Endothelial cell of umbilical vein (primary cell): ENCODE measurements at regions not wholly inside any gene's neighbourhood (a gene's known extent, or its start where the extent isn't known, plus 50 kb on each side); places are given as distances from the start of the nearest gene placed in this dataset.

Experiments
- BruUV-seq: library from RNA; stranded (reverse); fragments of 400-500 nt; replicated peaks from 2 replicates; lab custom pipeline; 2021; lab: Mats Ljungman, UMichigan
- CTCF ChIA-PET: fragments of 300-600, 350-600 bp; sonication (Branson Sonifier 250); formaldehyde crosslinking; loops from one replicate; lab custom pipeline; 2021; ENCODE audit warnings: antibody characterized with exemption, inconsistent platforms; lab: Charles Lee
- POLR2A ChIA-PET: fragments of 300-600, 350-600 bp; sonication (Branson Sonifier 250); formaldehyde crosslinking; loops from one replicate; lab custom pipeline; 2021; ENCODE audit warnings: antibody characterized with exemption, inconsistent platforms; lab: Charles Lee
- DNase-seq: peaks from one replicate; pipeline ENCODE4 v3.0.0-alpha.2; 2011; ENCODE audit warnings: low read depth, low spot score
- FAIRE-seq: peaks from 2 replicates; lab custom pipeline; 2011; peaks lifted over from hg19 to GRCh38; lab: Jason Lieb, UNC
- H2AFZ ChIP-seq: 2 replicates; pipeline ENCODE4 v1.6.0; 2012; ENCODE audit warnings: low read depth, low read length, control low read depth, inconsistent platforms
- H3K27ac ChIP-seq: 2 replicates; pipeline ENCODE4 v1.5.1; 2011; ENCODE audit warnings: low read depth, mild to moderate bottlenecking, control low read depth, low read length, moderate library complexity; ENCODE audit not compliant: insufficient read depth
- H3K27me3 ChIP-seq, 2 experiments: 2 replicates each; pipeline versions ENCODE4 v1.6.0 to v1.6.1; 2011; ENCODE audit warnings: low read length in 2 of 2, mixed read lengths in 1 of 2; ENCODE audit not compliant: control insufficient read depth in 2 of 2, insufficient read depth in 2 of 2
- H3K36me3 ChIP-seq, 2 experiments: 2 replicates in 1 of 2; 3 replicates in 1 of 2; pipeline ENCODE4 v1.5.1; 2011; ENCODE audit warnings: low read length in 2 of 2, mild to moderate bottlenecking in 1 of 2, moderate library complexity in 1 of 2; ENCODE audit not compliant: control insufficient read depth in 2 of 2, insufficient read depth in 2 of 2; ENCODE audit errors: extremely low read depth in 1 of 2
- H3K4me1 ChIP-seq: 3 replicates; pipeline ENCODE4 v1.5.1; 2011; ENCODE audit warnings: mild to moderate bottlenecking, low read length; ENCODE audit not compliant: control insufficient read depth, insufficient read depth; ENCODE audit errors: extremely low read depth
- H3K4me2 ChIP-seq: 2 replicates; pipeline ENCODE4 v1.6.1; 2011; ENCODE audit warnings: low read length, control low read depth, mixed read lengths; ENCODE audit not compliant: insufficient read depth
- H3K4me3 ChIP-seq, 3 experiments: fragments of 200-600 bp in 1 of 3; sonication (generic), shearing (Covaris generic) in 1 of 3; replicated peaks in 1 of 3; 2 replicates each; pipeline ENCODE4 v1.5.1; 2011 to 2016; ENCODE audit warnings: control low read depth in 3 of 3, low read length in 3 of 3, mild to moderate bottlenecking in 2 of 3, inconsistent platforms in 1 of 3, low read depth in 1 of 3, moderate library complexity in 1 of 3; ENCODE audit not compliant: insufficient read depth in 1 of 3
- H3K79me2 ChIP-seq: 2 replicates; pipeline ENCODE4 v1.6.0; 2012; ENCODE audit warnings: low read length, inconsistent platforms; ENCODE audit not compliant: control insufficient read depth, insufficient read depth
- H3K9ac ChIP-seq: replicated peaks from 2 replicates; pipeline ENCODE3; 2011; ENCODE audit warnings: low read length, control low read depth; ENCODE audit not compliant: insufficient read depth; ENCODE audit errors: extremely low read depth
- H3K9me1 ChIP-seq: replicated peaks from 3 replicates; pipeline ENCODE4 v1.6.0; 2011; ENCODE audit warnings: mild to moderate bottlenecking, low read length; ENCODE audit not compliant: control insufficient read depth, insufficient read depth; ENCODE audit errors: extremely low read depth
- H3K9me3 ChIP-seq: replicated peaks from 2 replicates; pipeline ENCODE4 v1.5.1; 2012; ENCODE audit warnings: low read length, inconsistent platforms; ENCODE audit not compliant: control insufficient read depth, insufficient read depth
- H4K20me1 ChIP-seq: replicated peaks from 2 replicates; pipeline ENCODE3; 2011; ENCODE audit warnings: mild to moderate bottlenecking, low read length; ENCODE audit not compliant: control insufficient read depth, insufficient read depth; ENCODE audit errors: extremely low read depth
- EZH2 ChIP-seq: IDR thresholded peaks from 2 replicates; pipeline ENCODE4 v1.6.1; 2012; ENCODE audit warnings: borderline replicate concordance, low read depth, mild to moderate bottlenecking, moderate library complexity, low read length, inconsistent platforms; ENCODE audit not compliant: severe bottlenecking
- FOS ChIP-seq: IDR thresholded peaks from 2 replicates; pipeline ENCODE4 v1.6.1; 2011; ENCODE audit warnings: mild to moderate bottlenecking, low read length, moderate library complexity, borderline replicate concordance; ENCODE audit not compliant: insufficient read depth
- GATA2 ChIP-seq: IDR thresholded peaks from 2 replicates; pipeline ENCODE4 v1.7.0; 2011; ENCODE audit warnings: low read depth, mild to moderate bottlenecking, moderate library complexity, mixed read lengths, low read length; ENCODE audit not compliant: insufficient read length, insufficient read depth
- JUN ChIP-seq: IDR thresholded peaks from 2 replicates; pipeline ENCODE4 v1.6.1; 2011; ENCODE audit warnings: borderline replicate concordance, low read depth; ENCODE audit not compliant: insufficient read length, insufficient read depth
- MYC ChIP-seq: IDR thresholded peaks from one replicate; pipeline ENCODE4 v1.6.1; 2011; ENCODE audit warnings: mild to moderate bottlenecking, low read depth, low read length
- POLR2A ChIP-seq: IDR thresholded peaks from 2 replicates; pipeline ENCODE4 v1.6.1; 2012; ENCODE audit warnings: low read depth, mild to moderate bottlenecking, control low read depth, low read length
- POLR2AphosphoS5 ChIP-seq: IDR thresholded peaks from 2 replicates; pipeline ENCODE4 v1.6.1; 2012; ENCODE audit warnings: low read depth, mild to moderate bottlenecking, control low read depth, low read length, moderate library complexity; ENCODE audit not compliant: insufficient read depth
- dilution Hi-C: fragments of 300-500 bp; cut with MboI; formaldehyde crosslinking; loops from one replicate; pipeline ENCODE4 v1.15.0; 2019; ENCODE audit warnings: low sequenced_read_pairs; ENCODE audit not compliant: extremely low pct_ligation_motif_present
- intact Hi-C: fragments of 100-400 bp; cut with micrococcal nuclease; formaldehyde crosslinking; loops from one replicate; pipeline ENCODE4 v1.10.0; 2022
- TF ChIP-seq, protein P1 (sequence below): IDR thresholded peaks from 2 replicates; pipeline ENCODE4 v1.6.1; 2011; ENCODE audit not compliant: insufficient read depth, insufficient read length
- TF ChIP-seq, protein P2 (sequence below), 2 donors: IDR thresholded peaks; 1 replicate in 1 of 2; 2 replicates in 1 of 2; pipeline ENCODE4 v1.5.1; 2011; ENCODE audit warnings: low read length in 2 of 2, mild to moderate bottlenecking in 2 of 2, moderate library complexity in 2 of 2, control low read depth in 1 of 2, inconsistent platforms in 1 of 2, low read depth in 1 of 2; ENCODE audit not compliant: insufficient read depth in 1 of 2; ENCODE audit errors: extremely low read depth in 1 of 2

DNA sequence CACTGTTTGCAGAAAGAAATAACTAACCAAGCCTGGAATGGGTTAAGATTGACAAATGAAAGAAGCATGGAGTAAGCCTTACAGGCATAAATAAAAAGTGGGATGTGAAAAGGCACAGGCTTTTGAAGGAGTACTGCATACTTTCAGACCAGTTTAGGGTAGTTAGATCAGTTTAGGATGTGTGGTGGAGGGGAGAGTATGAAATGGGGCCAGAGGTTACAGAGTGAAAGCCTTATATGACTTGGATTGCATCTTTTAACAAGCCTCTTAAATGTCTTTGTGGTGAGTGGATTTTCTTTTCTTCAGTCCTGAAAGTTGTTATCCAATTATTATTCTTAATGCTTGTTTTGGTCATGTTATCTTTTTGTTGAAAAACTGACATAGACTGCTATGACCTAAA is 52.2 kb upstream of the TRHDE start:
- CTCF ChIA-PET: no interaction called here
- intact Hi-C loops: no loop called here
- Histone ChIP-seq H2AFZ (no peak overlapping the region), H3K27me3 (no peaks in the 10 kb centered on the region), H3K4me1 (no peaks in the 10 kb centered on the region), H3K9ac (no peak overlapping the region), H3K4me2 (no peak overlapping the region), H3K27ac (no peak overlapping the region), H3K9me1 (no peaks in the 10 kb centered on the region), H3K4me3 (no peak overlapping the region), H3K36me3 (no peaks in the 10 kb centered on the region), H3K79me2 (no peaks in the 10 kb centered on the region), H3K9me3 (no peaks in the 10 kb centered on the region), H4K20me1 (no peaks in the 10 kb centered on the region)
- no peak for DNase-seq
- dilution Hi-C loops: no loop called here
- POLR2A ChIA-PET: no interaction called here
- no peak for FAIRE-seq
- no peak for TF ChIP-seq MYC
- no peak for TF ChIP-seq JUN
- TF ChIP-seq, protein P1, sequence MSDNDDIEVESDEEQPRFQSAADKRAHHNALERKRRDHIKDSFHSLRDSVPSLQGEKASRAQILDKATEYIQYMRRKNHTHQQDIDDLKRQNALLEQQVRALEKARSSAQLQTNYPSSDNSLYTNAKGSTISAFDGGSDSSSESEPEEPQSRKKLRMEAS: no peak
- TF ChIP-seq POLR2AphosphoS5: no peak
- no peak for TF ChIP-seq EZH2
- no peak for TF ChIP-seq POLR2A
- TF ChIP-seq GATA2: no peak
- TF ChIP-seq, protein P2, sequence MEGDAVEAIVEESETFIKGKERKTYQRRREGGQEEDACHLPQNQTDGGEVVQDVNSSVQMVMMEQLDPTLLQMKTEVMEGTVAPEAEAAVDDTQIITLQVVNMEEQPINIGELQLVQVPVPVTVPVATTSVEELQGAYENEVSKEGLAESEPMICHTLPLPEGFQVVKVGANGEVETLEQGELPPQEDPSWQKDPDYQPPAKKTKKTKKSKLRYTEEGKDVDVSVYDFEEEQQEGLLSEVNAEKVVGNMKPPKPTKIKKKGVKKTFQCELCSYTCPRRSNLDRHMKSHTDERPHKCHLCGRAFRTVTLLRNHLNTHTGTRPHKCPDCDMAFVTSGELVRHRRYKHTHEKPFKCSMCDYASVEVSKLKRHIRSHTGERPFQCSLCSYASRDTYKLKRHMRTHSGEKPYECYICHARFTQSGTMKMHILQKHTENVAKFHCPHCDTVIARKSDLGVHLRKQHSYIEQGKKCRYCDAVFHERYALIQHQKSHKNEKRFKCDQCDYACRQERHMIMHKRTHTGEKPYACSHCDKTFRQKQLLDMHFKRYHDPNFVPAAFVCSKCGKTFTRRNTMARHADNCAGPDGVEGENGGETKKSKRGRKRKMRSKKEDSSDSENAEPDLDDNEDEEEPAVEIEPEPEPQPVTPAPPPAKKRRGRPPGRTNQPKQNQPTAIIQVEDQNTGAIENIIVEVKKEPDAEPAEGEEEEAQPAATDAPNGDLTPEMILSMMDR (IDR thresholded peaks at IDR 0.05; ENCODE audit: extremely low read depth in 1 of 2, insufficient read depth in 1 of 2, low read depth in 1 of 2, low read length in 2 of 2): no peak
- no peak for TF ChIP-seq FOS
- BruUV-seq: no TSS peak
